ENCODE measurements at regions not wholly inside any gene's neighbourhood (a gene's known extent, or its start where the extent isn't known, plus 50 kb on each side); places are given as distances from the start of the nearest gene placed in this dataset.

DNA sequence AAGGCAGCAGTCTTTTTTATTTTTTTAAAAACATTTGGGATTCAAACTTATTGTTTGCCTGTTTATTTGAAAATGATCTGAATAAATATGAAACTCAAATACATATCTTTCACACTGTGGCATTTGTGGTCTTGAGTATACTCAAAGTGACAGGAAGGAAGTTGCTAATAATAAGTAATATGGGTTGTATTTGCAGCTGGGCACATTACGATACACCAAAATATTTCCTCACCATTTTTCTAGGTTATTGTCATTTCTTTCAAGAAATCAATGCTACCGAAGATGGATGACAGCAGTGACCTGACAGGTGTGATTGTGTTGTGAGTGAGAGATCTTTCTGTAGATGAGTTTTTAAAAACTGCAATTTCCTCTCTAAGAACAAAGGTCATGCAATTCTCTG lies 665.7 kb downstream of the CDH8 start:
- in situ Hi-C loops (cut with HindIII; ENCODE audit: low pct_unique_long_range_greater_than_20kb, low sequenced_read_pairs), result no loop called here
- no peak for DNase-seq (ENCODE audit: low read depth in 1 of 2, low spot score in 1 of 2)

DNA sequence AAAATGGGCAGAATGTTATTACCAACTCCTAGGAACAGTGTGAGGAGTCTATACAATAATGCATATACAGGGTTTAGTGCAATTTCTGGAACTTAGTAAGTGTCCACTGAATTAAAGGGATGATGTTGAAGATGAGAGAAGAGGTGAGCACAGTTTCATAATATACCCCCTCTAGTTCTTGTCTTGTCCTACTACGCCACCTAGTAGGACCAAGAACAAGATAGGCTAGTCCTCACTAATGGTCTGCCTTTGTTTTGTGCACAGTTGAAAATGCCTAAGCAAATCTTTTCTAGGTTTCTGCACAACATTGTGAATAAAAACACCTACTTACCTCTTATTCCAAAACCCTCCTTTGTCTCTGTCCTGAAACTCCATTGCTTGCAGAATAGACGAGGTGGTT lies 670.2 kb downstream of the CDH8 start:
- DNase-seq (ENCODE audit: low read depth in 1 of 2, low spot score in 1 of 2), result no peak
- no peak for TF ChIP-seq JUND (IDR thresholded peaks at IDR 0.05; ENCODE audit: low read depth)
- in situ Hi-C loops (cut with HindIII; ENCODE audit: low pct_unique_long_range_greater_than_20kb, low sequenced_read_pairs), result no loop called here

More for the DNA sequence above, 665.7 kb downstream of the CDH8 start:
- no peak for TF ChIP-seq JUND (IDR thresholded peaks at IDR 0.05; ENCODE audit: low read depth)

DNA sequence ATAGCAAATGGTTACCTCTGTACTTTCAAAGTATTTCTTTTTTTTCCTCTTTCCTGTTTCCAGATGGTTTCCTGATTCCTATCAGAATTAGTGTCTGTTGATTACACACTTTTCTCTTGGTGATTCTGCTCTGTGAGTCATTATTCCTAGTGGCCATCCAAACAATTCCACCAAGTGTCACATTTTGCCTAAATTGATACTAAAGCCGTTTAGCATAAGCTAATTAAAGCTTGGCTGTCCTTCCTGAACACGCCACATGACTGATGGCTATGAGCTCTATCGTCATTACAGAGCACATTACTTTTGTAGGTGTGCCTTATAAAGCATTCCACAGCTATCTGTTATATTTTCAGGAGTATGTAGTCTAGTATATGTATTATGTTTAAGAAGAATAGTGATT lies 671.2 kb downstream of the CDH8 start:
- in situ Hi-C loops (cut with HindIII; ENCODE audit: low pct_unique_long_range_greater_than_20kb, low sequenced_read_pairs), result no loop called here
- TF ChIP-seq JUND (IDR thresholded peaks at IDR 0.05; ENCODE audit: low read depth), result no peak
- DNase-seq (ENCODE audit: low read depth in 1 of 2, low spot score in 1 of 2), result no peak

DNA sequence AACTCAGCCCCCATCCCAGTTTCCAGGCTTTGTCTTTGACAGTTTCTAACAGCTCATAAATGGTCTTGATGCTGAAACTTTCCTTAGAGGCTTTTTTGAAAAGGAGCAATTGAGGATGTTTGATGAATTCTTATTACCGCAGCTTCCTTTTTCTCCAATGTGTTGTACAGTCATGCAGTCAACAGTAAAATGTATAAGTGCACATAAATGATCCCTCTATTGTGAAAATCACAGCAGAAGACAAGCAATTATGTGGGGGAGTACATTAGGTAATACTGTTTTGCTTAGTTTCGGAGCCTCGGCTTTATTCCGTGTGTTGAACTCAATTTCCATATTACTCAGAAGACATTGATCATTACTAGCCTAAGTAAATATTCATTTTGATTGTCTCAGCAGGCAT lies 673.7 kb downstream of the CDH8 start:
- no peak for TF ChIP-seq JUND (IDR thresholded peaks at IDR 0.05; ENCODE audit: low read depth)
- in situ Hi-C loops (cut with HindIII; ENCODE audit: low pct_unique_long_range_greater_than_20kb, low sequenced_read_pairs), result no loop called here
- DNase-seq (ENCODE audit: low read depth in 1 of 2, low spot score in 1 of 2), result no peak

DNA sequence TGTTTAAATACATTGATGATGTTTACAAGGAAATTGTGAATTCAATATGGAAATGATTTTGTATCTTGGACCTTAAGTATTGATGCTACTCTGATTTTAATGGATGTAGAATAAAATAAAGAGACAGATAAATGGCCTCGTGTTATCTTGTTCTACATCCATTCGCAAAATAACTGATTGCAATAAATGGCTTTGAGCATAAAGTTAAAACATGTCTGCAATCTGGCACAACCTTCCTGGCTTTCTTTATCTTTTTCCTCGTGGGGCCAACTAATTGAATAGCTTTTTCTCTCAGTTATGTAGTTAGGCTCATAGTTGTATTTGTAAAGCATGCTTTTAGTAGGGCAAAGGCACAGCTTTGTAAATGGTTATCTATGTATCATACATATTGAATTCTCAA lies 691.4 kb downstream of the CDH8 start:
- no peak for DNase-seq (ENCODE audit: low read depth in 1 of 2, low spot score in 1 of 2)
- no peak for TF ChIP-seq JUND (IDR thresholded peaks at IDR 0.05; ENCODE audit: low read depth)
- in situ Hi-C loops (cut with HindIII; ENCODE audit: low pct_unique_long_range_greater_than_20kb, low sequenced_read_pairs), result no loop called here

DNA sequence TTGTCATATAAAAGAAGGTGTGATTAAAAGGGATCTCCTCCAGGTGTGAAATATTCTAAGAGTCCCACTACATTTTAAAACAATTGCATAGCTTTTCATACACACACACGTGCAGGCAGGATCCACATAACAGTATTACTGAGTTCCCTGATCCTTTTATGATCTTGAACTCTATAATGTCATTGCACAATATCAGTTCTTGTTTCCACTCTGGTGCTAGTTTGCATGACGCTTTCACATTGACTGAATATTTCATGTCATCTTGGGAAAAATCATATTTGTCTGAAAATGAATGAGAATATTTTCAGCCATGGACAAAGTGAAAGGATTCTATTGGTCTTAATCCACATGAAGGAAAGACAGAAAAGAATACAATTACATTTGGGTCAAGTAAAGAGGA lies 703.8 kb downstream of the CDH8 start:
- in situ Hi-C loops (cut with HindIII; ENCODE audit: low pct_unique_long_range_greater_than_20kb, low sequenced_read_pairs), result no loop called here
- DNase-seq (ENCODE audit: low read depth in 1 of 2, low spot score in 1 of 2), result no peak
- no peak for TF ChIP-seq JUND (IDR thresholded peaks at IDR 0.05; ENCODE audit: low read depth)

DNA sequence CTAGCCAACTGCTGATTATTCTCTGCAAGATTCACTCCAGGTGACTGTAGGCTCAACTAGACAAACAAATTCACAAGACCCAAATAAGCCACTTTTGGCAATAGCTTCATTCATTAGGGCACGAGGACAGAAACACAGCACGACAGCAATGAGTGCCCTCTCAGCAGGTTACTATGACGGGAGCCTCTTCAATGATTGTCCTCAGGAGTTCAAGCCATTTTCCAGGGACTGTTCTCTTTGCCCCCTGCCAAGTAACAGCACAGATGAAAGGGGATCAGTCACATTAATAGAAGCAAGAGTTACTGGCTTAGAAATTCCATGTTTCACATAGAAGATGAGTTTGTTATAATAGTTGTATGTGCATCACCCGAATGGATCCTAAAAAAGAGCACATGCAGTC lies 712.2 kb downstream of the CDH8 start:
- in situ Hi-C loops (cut with HindIII; ENCODE audit: low pct_unique_long_range_greater_than_20kb, low sequenced_read_pairs), result no loop called here
- TF ChIP-seq JUND (IDR thresholded peaks at IDR 0.05; ENCODE audit: low read depth), result no peak
- DNase-seq (ENCODE audit: low read depth in 1 of 2, low spot score in 1 of 2), result no peak

DNA sequence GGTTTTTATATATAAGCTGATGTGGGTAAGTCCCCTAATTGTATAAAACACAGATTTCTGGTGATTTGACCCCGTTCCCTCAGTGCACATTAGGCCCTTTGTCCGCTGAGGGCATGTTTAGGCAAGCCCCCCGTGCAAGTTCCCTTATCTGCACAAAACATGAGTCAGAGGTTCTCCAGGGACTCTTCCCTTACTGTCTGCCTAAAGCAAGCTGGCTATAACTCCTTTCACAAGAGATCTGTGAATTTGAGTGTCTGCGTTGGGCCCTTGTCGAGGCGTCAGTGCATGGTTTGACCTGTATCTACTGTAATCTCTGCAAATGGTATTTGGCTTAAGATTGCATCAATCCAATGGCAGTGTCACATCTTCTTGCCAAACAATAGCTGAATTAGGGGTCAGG lies 712.8 kb downstream of the CDH8 start:
- no peak for TF ChIP-seq JUND (IDR thresholded peaks at IDR 0.05; ENCODE audit: low read depth)
- no peak for DNase-seq (ENCODE audit: low read depth in 1 of 2, low spot score in 1 of 2)
- in situ Hi-C loops (cut with HindIII; ENCODE audit: low pct_unique_long_range_greater_than_20kb, low sequenced_read_pairs), result no loop called here

DNA sequence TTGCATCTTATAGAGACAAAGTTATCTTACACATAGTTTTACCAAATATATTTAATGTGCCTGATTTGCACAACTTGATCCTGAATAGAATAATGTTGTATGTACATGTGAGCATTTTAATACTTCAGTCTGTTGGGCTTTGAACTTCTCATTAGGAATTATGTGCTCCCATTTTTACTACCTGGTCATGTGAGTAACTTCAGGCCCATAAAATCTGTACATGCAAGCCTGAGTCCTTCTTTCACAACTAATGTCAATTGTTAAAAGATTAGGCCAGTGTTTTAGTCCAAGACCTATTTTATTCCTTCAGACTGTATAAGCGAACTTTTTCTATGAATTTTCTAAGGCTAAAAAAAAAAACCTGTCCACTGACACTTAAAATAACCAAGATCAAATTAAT lies 715.4 kb downstream of the CDH8 start:
- no peak for DNase-seq (ENCODE audit: low read depth in 1 of 2, low spot score in 1 of 2)
- in situ Hi-C loops (cut with HindIII; ENCODE audit: low pct_unique_long_range_greater_than_20kb, low sequenced_read_pairs), result no loop called here
- TF ChIP-seq JUND (IDR thresholded peaks at IDR 0.05; ENCODE audit: low read depth), result no peak

DNA sequence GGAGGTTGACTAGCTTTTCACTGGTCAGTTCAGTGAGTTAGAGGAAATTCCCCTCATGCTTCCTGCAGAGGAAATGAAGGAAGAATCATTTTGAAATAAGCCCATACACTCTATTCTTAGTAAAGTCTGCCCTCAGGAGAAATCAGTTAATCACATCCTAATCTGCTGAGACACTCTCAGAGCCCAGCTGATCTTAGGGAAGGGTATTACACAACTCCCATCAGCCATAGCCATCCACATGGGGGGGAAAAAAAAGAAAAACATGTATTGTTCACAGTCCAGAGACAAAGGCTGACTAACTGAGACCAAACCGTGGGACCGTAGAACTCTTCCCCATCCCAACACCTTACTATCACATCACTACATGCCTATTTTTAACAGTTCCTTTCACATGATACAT lies 722.3 kb downstream of the CDH8 start:
- DNase-seq (ENCODE audit: low read depth in 1 of 2, low spot score in 1 of 2), result no peak
- no peak for TF ChIP-seq JUND (IDR thresholded peaks at IDR 0.05; ENCODE audit: low read depth)
- in situ Hi-C loops (cut with HindIII; ENCODE audit: low pct_unique_long_range_greater_than_20kb, low sequenced_read_pairs), result no loop called here

DNA sequence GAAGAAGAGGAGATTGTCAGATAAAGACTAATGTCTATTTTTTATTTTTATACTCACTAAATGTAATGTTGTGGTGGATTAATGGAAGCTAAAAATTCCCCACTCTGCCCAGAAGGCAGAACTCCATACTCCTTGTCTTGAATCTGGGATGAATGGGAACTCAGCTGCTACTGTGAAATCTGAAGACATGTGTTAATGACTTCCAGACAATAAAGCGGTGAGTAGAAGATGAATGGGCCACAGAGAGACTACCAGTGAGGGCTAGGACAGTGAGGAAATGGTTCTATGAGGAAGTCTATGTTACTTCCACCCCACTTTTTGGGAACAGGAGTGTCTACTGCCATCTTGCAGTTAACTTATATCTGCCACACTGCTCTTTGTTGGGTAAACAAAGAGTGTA lies 726.9 kb downstream of the CDH8 start:
- no peak for TF ChIP-seq JUND (IDR thresholded peaks at IDR 0.05; ENCODE audit: low read depth)
- DNase-seq (ENCODE audit: low read depth in 1 of 2, low spot score in 1 of 2), result no peak
- in situ Hi-C loops (cut with HindIII; ENCODE audit: low pct_unique_long_range_greater_than_20kb, low sequenced_read_pairs), result no loop called here

DNA sequence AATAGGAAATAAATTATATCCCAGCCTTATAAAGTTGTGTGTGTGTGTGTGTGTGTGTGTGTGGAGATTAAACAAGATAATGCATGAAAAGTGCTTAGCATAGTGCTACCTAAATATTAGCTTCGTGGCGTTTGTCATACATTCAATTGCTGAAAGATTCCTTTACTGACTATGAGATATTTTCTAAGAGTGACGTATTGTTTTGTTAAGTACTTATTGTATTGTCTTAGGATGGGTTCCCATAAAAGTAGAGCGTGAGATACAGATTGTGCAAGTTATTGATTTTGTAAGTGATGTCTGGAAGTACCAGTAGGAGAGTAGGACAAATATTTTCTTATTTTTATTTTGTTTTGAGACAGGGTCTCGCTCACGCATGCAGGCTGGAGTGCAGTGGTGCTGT lies 730.0 kb downstream of the CDH8 start:
- TF ChIP-seq JUND (IDR thresholded peaks at IDR 0.05; ENCODE audit: low read depth), result no peak
- no peak for DNase-seq (ENCODE audit: low read depth in 1 of 2, low spot score in 1 of 2)
- in situ Hi-C loops (cut with HindIII; ENCODE audit: low pct_unique_long_range_greater_than_20kb, low sequenced_read_pairs), result no loop called here

DNA sequence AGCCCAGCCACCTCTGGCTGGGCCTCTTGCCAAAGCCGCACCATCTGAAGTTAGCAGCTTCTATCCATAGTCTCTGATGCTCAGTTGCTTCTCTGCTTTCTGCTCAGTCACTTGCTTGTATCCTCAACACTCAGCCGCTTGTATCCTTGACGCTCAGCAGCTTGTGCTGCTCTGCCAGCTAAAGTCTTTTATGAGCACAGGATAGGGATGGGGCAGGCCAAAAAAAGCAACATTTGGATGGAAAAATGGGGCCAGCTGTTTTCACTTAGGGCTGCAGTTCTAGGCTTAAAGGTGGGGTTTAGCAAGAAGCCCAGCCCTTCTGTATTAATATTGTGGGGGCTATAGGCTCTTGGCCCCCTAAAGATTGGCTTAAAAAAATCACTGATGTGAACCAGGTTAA lies 739.4 kb downstream of the CDH8 start:
- DNase-seq (ENCODE audit: low read depth in 1 of 2, low spot score in 1 of 2), result no peak
- no peak for TF ChIP-seq JUND (IDR thresholded peaks at IDR 0.05; ENCODE audit: low read depth)
- in situ Hi-C loops (cut with HindIII; ENCODE audit: low pct_unique_long_range_greater_than_20kb, low sequenced_read_pairs), result no loop called here

DNA sequence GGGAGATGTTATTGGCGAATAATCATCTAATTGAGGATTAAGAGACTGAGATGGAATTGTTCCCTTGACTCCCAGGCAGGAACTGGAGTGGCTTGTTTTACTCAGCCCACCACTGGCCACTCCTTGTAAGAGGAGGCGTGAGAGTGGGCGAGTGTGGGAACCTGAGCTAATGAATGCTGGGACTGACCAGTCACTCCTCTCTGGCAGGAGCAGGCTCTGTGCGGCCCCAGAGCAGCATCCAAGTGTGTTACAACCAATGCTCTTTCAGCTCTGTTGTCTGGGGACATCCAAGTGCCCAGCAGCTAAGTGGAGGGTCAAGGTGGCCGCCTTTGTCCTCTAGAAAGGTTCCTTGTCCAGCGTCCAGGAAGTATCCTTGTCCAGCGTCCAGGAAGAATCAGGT lies 739.9 kb downstream of the CDH8 start:
- DNase-seq (ENCODE audit: low read depth in 1 of 2, low spot score in 1 of 2), result no peak
- no peak for TF ChIP-seq JUND (IDR thresholded peaks at IDR 0.05; ENCODE audit: low read depth)
- in situ Hi-C loops (cut with HindIII; ENCODE audit: low pct_unique_long_range_greater_than_20kb, low sequenced_read_pairs), result no loop called here

DNA sequence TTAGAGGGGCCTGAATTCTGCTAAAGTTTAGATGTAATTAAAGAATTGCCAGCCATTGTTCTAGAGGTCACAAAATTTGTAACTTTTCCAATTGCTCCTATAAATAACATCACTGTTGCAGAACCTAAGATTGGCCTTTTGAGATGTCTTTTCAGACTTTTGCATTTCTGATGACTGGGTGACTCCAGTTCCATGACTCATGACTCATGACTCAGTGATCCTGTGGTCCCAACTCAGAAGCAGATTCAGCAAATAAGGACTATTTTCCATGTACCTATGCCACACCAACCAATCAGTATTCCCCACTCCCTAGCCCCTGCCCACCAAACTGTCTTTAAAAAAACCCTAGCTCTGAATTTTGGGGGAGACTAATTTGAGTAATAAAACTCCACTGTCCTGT lies 740.9 kb downstream of the CDH8 start:
- no peak for DNase-seq (ENCODE audit: low read depth in 1 of 2, low spot score in 1 of 2)
- no peak for TF ChIP-seq JUND (IDR thresholded peaks at IDR 0.05; ENCODE audit: low read depth)
- in situ Hi-C loops (cut with HindIII; ENCODE audit: low pct_unique_long_range_greater_than_20kb, low sequenced_read_pairs), result no loop called here
